HG03571 (cell line): ENCODE measurements at regions not wholly inside any gene's neighbourhood (a gene's known extent, or its start where the extent isn't known, plus 50 kb on each side); places are given as distances from the start of the nearest gene placed in this dataset.
"Not testable (repeated sequence)": the region's sequence is repeated elsewhere in the genome, so short reads cannot be mapped to it uniquely, and the experiment has no call there.

Source experiments
- ATAC-seq: cut with Tn5 transposase; IDR thresholded peaks from one replicate; pipeline ENCODE4 v1.9.1; 2021; ENCODE audit not compliant: unreplicated experiment

DNA sequence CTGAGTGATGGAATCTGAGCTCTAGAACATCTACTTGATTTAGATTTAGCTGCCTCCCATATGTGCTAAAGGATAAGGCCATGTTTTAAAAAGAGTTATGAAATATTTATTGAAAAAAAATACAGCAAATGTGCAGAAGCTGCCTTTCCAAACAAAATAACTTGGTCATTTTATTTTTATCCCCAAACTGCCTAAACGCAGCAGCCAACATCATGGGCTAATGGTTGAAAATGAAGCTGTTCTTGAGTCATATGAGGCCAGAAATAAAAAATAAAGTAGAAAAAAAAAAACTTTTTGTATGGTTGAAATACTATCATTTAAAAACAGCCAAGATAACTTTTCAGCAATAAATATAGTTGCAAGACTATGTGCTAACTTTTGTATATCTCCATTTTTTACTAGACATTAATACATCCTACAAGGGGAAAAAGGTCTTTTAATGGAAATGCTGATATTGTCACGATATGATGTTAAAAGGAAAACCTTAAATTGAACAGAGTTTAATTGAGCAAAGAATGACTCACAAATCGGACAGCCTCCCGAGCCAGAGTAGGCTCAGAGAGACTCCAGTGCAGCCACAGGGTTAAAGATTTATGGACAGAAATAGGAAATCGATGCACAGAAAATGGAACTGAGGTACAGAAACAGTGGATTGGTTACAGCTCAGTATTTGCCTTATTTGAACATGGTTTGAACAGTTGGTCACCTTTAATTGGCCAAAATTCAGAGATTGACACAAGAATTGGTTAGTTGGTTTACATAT lies 305.8 kb downstream of the MDFIC start:
- no peak for ATAC-seq

DNA sequence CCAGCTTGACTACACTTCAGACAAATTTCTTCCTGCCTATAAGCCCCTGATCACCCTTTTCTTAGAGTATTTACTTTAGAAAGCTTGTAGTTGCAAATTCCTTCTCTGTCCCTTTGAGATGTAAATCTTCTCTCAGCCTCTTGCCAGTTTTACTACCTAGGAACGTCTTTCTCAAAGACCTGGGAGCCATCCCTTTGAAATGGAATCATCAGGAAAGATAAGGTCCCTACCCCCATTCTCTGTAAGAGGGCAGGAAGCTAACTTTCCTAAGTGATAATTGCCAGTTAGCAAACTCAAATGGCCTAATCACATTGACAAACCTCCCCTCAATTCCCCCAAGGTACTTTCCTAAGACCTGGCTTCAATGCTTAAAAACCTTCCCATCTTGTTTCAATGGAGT lies 304.5 kb downstream of the MDFIC start:
- no peak for ATAC-seq

- ATAC-seq: no peak
Observed at GRCh38 chr7:115224922-115225321, 303.0 kb downstream of the MDFIC start.

- no peak for ATAC-seq
Observed at GRCh38 chr7:115223959-115224358, 302.1 kb downstream of the MDFIC start.

GRCh38 chr7:115221456-115221855 lies 299.6 kb downstream of the MDFIC start:
- ATAC-seq: no peak

DNA sequence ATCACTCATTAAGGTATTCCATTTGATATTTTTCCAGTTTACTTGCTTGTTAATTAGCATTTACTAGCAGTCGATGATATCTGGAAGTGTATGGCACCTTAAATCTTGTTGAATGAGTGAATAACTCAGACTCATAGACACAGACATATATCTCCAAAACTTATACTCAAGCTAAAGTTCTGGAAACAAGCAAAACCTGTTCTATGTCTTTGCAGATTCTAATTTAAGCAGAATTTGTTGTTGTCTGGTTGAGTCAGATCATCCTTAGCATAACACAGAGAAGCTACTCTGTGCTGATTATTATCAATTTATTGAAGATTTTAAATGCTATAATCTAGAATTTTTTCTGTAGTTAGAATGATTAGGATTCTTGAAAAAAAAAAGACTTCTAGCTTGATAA lies 296.2 kb downstream of the MDFIC start:
- no peak for ATAC-seq

- ATAC-seq: no peak
Observed at GRCh38 chr7:115217373-115217772, 295.5 kb downstream of the MDFIC start.

GRCh38 chr7:115216652-115217051 lies 294.8 kb downstream of the MDFIC start:
- ATAC-seq: no peak

DNA sequence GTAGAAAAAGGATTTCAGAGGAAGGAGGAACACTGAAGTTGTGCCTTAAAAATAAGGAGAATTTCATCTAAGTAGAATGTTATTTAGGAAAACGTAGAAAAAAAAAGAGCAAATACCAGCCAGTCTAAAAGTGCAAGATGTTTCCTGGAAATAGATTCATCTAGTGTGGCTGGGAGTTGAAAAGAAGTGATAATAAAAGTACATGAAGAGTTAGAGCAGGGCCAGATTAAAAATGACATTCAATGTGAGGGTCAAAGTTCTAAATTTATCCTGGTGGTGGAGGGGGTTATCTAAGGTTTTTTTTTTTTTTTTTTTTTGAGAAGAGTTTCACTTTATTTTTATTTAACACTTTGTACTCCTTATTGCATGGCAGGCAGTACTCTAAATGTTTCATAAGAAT lies 289.3 kb downstream of the MDFIC start:
- no peak for ATAC-seq

GRCh38 chr7:115210552-115210951 lies 288.7 kb downstream of the MDFIC start:
- ATAC-seq: no peak

GRCh38 chr7:115208710-115209560 lies 287.0 kb downstream of the MDFIC start:
- ATAC-seq: no peak

GRCh38 chr7:115206374-115206773 lies 284.5 kb downstream of the MDFIC start:
- not testable (repeated sequence) for ATAC-seq

DNA sequence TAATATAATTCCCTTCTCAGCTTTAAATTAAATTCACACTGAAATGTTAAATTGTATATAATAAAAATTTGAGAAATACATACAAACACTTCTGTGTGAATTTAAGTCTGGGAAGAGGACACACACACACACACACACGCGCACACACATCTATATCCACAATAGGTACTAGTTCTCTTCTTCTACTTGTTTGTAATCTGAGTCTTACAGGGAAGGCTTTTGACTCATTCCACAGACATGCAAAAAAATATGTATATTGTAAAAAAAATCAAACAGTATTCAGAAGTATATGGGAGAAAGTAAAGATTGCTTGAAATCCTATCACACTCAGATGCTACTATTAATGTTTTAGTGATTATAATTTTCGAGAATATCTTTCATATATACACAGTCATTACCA lies 276.2 kb downstream of the MDFIC start:
- no peak for ATAC-seq

- ATAC-seq: no peak
Observed at GRCh38 chr7:115195208-115195607, 273.3 kb downstream of the MDFIC start.

DNA sequence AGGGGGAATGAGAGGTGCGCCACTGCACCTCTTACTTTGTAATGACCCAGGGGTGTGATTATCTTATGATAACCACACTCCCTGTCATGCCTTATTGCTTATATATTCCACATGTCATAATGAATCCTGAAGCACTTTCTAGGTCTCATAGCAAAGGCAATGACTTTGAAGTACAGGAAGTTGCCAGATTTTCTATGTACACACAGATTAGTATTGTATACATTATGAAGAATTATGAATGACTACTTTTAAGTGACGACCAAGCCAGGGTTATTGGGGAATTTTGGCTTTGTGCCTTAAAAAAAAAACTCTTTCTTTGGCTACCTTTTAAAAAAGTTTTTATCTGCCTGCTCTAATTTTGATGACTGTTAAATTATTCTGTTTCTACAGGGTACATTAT lies 269.6 kb downstream of the MDFIC start:
- ATAC-seq: no peak

DNA sequence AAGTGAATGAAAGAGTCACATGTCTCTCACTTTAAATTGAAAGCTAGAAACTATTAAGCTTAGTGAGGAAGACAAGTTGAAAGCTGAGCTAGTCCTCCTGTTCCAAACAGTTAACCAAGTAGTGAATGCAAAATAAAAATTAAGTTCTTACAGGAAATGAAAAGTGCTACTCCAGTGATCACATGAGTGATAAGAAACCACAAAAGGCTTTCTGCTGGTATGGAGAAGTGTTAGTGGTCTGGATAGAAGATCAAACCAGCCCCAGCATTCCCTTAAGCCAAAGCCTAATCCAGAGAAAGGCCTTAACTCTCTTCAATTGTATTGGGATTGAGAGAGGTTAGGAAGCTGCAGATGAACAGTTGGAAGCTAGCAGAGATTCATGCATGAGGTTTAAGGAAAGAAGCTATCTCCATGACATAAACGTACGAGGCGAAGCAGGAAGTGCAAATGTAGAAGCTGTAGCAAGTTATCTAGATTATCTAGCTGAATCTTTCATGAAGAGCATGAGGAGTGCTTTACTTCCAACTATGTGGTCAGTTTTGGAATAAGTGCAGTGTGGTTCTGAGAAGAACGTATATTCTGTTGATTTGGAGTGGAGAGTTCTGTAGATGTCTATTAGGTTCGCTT lies 261.6 kb downstream of the MDFIC start:
- ATAC-seq: no peak

GRCh38 chr7:115178835-115179234 lies 256.9 kb downstream of the MDFIC start:
- no peak for ATAC-seq

DNA sequence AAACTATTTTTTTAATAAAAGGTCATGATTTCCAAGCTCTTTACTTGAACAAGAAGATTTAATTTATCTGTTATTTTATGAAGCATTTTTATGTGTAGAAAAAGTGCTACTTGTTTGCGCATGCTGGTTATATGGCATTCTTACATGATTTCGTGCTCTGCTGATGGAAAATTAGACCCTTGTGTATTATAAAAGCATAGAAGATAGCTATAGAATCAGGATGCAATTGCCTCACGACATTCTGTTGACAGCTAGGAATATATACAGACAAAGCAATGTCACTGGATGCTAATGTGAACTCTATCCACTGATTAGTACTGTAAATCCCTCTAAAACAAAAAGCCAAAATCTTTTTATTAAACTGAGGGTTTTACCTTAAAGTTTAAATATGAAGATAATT lies 255.9 kb downstream of the MDFIC start:
- ATAC-seq: no peak

DNA sequence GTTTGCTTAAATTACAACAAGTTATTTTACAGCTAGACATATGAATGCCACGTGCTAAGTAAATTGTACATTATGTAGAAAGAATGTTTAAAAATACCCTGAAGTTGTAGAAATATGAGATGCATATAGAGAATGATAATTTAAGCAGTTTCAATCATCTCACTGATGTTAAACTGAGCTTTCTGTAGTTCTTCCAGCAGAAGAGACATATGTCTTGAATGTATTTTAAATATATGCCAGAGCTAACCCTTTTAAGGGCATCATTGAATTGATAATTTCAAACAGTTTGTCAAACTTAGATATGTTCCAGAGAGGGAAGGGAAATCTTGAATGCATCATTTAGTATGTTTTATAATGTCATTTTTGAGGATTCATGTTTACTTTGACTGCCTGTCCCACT lies 255.2 kb downstream of the MDFIC start:
- no peak for ATAC-seq

- ATAC-seq: not testable (repeated sequence)
Observed at GRCh38 chr7:115172397-115172796, 250.5 kb downstream of the MDFIC start.

GRCh38 chr7:115153769-115154477 lies 232.0 kb downstream of the MDFIC start:
- ATAC-seq: no peak
